GM12865 (cell line): ENCODE measurements at regions not wholly inside any gene's neighbourhood (a gene's known extent, or its start where the extent isn't known, plus 50 kb on each side); places are given as distances from the start of the nearest gene placed in this dataset.

Experiments used
- DNase-seq: peaks from one replicate; pipeline ENCODE4 v3.0.0; 2010; ENCODE audit warnings: low read depth
- H3K4me3 ChIP-seq: 2 replicates; pipeline ENCODE4 v1.5.1; 2011; ENCODE audit warnings: mild to moderate bottlenecking, low read depth, low read length, control low read depth
- CTCF ChIP-seq: IDR thresholded peaks from 2 replicates; pipeline ENCODE4 v1.5.1; 2011; ENCODE audit warnings: low read length, control low read depth, low read depth, inconsistent platforms; ENCODE audit not compliant: insufficient read depth; ENCODE audit errors: missing control alignments

DNA sequence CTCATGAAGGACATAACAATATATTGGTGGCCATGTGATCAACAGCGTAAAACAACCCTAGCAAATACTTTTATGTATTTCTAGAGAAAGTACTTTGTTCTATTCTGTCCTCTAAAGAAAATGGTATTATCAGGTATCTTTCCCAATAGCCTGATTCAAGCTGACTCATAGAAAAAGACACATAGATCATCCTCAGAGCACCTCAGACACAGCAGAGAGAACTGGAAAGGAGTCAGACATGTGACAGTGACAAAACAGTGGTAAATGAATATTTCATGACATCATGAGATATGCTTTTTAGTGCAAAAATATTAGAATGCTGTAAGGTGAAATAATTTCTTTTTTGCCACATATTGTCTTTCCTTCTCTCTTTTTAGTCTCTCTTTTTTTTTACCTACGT is 1355.0 kb upstream of the MAP3K7 start:
- TF ChIP-seq CTCF, result no peak
- DNase-seq, result no peak
- no peak overlapping the region for H3K4me3 ChIP-seq

DNA sequence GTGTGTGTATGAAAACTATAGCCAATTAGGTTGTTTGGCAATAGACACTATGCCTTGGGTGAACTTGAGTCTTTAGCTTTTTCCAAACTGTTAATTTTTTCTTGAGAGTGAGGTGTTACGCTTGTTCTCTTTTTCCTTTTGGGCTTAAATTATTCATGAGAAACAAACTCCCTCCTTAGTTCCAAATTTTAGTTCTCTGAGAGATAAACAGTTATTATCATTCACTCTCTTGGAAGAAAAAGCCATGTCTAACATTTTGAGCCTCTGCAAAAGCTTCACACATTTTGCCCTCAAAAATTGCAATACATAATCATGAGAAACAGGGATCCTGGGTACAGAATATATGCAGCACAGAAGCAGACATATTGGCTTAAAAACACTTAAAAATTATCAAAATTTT is 1353.9 kb upstream of the MAP3K7 start:
- no peak for DNase-seq

GRCh38 chr6:91926827-91927226 is 1340.0 kb upstream of the MAP3K7 start:
- DNase-seq, result no peak
- no peak overlapping the region for H3K4me3 ChIP-seq
- TF ChIP-seq CTCF, result no peak

More for the DNA sequence above, 1353.9 kb upstream of the MAP3K7 start:
- no peak overlapping the region for H3K4me3 ChIP-seq
- no peak for TF ChIP-seq CTCF

GRCh38 chr6:91926361-91926760 is 1339.5 kb upstream of the MAP3K7 start:
- no peak for TF ChIP-seq CTCF
- DNase-seq, result no peak
- no peak overlapping the region for H3K4me3 ChIP-seq

DNA sequence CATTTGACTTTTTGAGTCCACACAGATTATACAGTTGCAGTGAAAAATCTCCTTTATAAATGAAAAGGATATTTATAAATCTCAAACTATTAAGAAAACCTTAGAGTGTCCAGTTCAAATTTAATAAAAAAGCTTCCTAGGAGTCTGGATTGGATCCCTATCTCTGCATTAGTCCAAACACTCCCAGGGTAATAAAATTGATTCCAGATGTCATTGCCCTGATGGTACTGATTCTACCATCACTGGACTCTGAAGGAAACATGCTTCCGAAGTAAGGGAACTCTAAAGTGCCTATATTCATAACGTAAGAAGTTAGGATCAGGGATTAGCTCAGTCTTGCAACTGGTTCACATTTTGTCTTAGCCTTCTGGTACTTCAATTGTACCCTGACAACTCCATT is 1325.1 kb upstream of the MAP3K7 start:
- H3K4me3 ChIP-seq, result no peak overlapping the region
- DNase-seq, result no peak
- no peak for TF ChIP-seq CTCF

- H3K4me3 ChIP-seq, result no peak overlapping the region
- DNase-seq, result no peak
- no peak for TF ChIP-seq CTCF
Measured at GRCh38 chr6:91904586-91905164, 1317.8 kb upstream of the MAP3K7 start.

DNA sequence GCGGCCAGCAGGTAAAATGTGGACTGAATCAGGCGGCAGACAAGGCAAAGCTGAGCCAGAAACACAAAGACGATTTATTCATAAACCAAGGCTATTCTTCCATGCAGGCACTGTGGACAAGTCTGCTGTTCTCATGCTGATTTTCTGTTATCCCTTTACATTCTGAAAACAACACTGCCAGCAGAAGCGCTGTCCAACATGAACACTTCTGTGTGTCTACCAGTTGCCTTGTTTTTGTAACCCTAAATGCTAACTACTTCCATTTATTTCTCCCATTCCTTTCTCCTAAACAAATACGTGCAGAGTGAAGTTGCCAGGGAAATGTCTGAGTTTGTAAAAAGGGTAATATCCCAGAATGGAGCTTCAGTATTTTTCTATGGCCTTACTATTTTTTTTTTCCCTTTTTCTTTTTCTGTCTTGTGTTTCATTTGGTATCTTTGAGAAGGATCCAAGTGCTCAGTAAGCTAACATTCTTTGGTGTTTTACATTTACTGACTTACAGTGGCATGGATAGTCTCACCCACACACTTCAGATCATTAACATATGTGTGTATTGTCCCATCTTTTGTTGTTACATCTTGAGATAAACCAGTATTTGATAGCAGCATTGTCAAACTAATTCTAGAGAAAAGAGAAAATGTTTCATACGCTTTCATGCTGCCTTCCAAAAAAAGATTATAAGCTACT is 1308.9 kb upstream of the MAP3K7 start:
- H3K4me3 ChIP-seq, result no peak overlapping the region
- TF ChIP-seq CTCF, result no peak
- DNase-seq, result no peak
